ACHN (cell line): ENCODE measurements at regions not wholly inside any gene's neighbourhood (a gene's known extent, or its start where the extent isn't known, plus 50 kb on each side); places are given as distances from the start of the nearest gene placed in this dataset.
"Not testable (repeated sequence)": the region's sequence is repeated elsewhere in the genome, so short reads cannot be mapped to it uniquely, and the experiment has no call there.

Experiments used
- DNase-seq: peaks from one replicate; pipeline ENCODE4 v3.0.0-alpha.2; 2015
- in situ Hi-C: cut with HindIII; loops from 2 replicates; pipeline ENCODE4 v1.10.0; 2017; ENCODE audit warnings: low sequenced_read_pairs, low pct_ligation_motif_present, low pct_unique_long_range_greater_than_20kb

GRCh38 chrX:21193196-21193595 is 181.0 kb upstream of the CNKSR2 start:
- no peak for DNase-seq
- in situ Hi-C loops = no loop called here

- in situ Hi-C loops = no loop called here
- DNase-seq = no peak
Measured at GRCh38 chrX:21194526-21194925, 179.7 kb upstream of the CNKSR2 start.

- in situ Hi-C loops = no loop called here
Measured at GRCh38 chrX:21207080-21207479, 167.1 kb upstream of the CNKSR2 start.

DNA sequence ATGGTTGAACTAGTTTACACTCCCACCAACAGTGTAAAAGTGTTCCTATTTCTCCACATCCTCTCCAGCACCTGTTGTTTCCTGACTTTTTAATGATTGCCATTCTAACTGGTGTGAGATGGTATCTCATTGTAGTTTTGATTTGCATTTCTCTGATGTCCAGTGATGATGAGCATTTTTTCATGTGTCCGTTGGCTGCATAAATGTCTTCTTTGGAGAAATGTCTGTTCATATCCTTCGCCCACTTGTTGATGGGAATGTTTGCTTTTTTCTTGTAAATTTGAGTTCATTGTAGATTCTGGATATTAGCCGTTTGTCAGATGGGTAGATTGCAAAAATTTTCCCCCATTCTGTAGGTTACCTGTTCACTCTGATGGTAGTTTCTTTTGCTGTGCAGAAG is 155.0 kb upstream of the CNKSR2 start:
- DNase-seq, in situ Hi-C loops: not testable (repeated sequence)

More at GRCh38 chrX:21207080-21207479, 167.1 kb upstream of the CNKSR2 start:
- no peak for DNase-seq

DNA sequence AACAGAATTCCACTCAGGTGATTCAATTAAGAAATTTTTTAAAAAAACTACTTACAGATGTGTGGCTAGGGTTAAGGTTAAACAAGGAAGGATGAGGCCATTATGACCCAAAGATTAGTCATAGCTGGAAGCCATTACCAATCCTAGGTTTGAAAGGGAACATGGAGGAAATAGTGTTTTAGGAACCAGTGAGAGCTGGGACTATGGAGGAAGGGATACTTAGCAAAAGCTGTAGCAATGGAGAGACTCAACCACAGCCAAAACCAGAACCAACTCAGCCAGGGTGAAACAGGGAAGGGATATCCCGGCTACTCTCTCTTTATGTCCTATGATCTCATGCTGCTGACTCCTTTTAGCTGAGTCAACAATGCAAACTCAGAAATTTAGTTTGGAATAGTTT is 148.6 kb upstream of the CNKSR2 start:
- DNase-seq = no peak
- in situ Hi-C loops = no loop called here

GRCh38 chrX:21228974-21229373 is 145.2 kb upstream of the CNKSR2 start:
- in situ Hi-C loops, DNase-seq: not testable (repeated sequence)

DNA sequence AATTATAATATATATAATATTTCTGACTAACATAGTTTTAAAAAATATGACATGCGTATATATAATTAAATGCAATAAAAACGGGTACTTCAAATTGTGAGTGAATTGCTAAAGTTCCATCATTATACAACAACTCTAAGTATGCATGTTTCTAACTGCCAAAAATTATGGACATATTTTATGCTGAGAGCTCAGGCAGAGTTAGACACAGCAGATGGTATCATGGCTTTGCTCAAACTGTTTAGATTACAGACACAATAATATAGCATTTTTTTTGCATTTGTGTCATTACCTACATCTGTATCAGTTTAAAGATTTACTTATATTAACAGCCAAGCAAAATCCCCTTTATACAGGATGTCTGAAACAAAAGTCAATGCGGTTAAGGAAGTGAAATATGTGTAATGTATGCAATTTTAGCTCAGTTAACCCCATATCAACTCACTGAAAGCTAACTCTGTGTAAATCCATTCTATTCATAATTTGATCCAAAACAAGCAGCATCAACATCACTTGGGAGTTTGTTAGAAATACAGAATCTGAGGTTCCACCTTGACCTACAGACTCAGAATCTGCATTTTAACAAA is 119.1 kb upstream of the CNKSR2 start:
- DNase-seq = no peak
- in situ Hi-C loops = no loop called here

DNA sequence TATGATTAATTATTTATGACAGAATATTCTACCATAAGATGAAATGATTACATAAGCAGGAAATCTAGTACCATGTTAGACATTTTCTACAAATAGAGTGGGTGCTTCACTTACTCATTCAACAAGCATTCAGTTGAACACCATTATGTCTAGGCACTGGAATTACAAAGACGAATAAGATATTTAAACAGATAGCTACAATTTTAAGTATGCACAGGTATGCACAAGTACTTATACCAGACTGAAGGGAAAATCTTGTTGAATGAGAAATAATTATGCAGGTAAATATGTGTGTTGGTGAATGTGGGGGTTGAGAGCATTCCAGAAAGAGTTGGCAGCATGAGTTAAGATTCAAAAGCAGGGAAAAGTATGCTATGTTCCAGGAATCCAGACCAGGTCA is 107.3 kb upstream of the CNKSR2 start:
- in situ Hi-C loops = no loop called here
- no peak for DNase-seq

GRCh38 chrX:21276736-21277433 is 97.3 kb upstream of the CNKSR2 start:
- in situ Hi-C loops = no loop called here
- no peak for DNase-seq

DNA sequence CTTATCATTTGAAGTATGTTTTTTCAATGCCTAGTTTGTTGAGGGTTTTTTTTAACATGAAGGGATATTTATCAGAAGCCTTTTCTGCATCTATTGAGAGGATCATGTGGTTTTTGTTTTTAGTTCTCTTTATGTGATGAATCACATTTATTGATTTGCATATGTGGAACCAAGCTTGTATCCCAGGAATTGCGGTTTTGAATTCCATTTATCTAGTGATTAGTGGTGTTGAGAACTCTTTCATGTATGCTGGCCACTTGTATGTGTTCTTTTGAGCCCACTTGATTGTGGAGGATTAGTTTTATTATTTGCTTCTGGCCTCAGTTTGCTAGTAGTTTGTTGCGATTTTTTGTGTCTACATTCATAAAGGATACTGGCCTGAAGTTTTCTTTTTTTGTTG is 85.0 kb upstream of the CNKSR2 start:
- DNase-seq = no peak
- in situ Hi-C loops = no loop called here

DNA sequence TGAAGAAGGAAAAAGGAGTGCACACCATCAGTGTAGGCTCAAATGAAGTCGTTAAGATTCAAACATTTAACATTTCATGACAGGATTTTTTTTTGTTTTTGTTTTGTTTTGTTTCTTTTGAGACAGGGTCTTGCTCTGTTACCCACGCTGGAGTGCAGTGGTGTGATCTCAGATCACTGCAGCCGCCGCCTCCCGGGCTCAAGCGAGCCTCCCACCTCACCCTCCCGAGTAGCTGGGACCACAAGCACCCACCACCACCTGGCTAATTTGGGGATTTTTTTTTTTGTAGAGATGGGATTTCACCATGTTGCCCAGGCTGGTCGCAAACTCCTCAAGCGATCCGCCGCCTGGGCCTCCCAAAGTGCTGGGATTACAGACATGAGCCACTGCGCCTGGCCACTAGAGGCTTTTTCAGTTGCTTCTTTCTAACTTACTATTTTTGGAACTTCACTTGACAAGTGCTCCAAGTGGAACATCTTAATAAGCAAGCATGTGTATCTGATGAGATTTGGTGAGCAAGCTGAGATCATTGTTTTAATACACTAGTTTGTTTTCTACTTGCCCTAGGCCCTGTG is 78.9 kb upstream of the CNKSR2 start:
- in situ Hi-C loops = no loop called here
- DNase-seq = no peak

DNA sequence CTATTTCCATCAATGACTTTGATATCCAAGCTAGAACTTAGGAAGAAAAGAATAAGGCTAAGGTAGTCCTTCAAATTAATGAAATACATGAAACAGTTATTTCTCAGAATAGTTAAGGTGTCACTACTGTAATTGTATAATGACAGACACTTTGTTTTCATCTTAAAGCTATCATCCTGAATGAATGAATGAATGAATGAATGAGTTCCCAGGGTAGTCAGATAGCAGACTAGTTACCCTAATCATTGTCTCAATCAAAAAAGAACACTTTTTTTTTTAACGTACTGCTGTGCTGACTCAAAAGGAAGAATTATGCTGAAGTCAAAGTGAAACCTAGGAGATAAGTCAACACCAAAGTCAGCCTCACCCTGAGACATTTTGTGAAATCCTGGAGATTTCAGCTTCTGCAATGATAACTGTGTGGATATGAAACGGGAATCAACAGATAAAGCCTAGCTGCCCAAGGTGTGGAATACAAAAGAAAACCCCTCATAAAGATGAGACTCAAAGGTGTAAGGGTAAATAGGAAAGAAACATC is 68.3 kb upstream of the CNKSR2 start:
- no peak for DNase-seq
- in situ Hi-C loops = no loop called here

GRCh38 chrX:21319323-21319722 is 54.9 kb upstream of the CNKSR2 start:
- in situ Hi-C loops = no loop called here

More at GRCh38 chrX:21319323-21319722, 54.9 kb upstream of the CNKSR2 start:
- no peak for DNase-seq
